HFFc6 (cell line): ENCODE measurements at regions not wholly inside any gene's neighbourhood (a gene's known extent, or its start where the extent isn't known, plus 50 kb on each side); places are given as distances from the start of the nearest gene placed in this dataset.

Source experiments
- DNase-seq: peaks from one replicate; pipeline ENCODE4 v3.0.0-alpha.2; 2018
- H3K27ac Mint-ChIP-seq: 2 replicates; pipeline ENCODE4 v1.8.0; 2020; ENCODE audit warnings: mild to moderate bottlenecking, mixed read lengths
- H3K27me3 Mint-ChIP-seq: 2 replicates; pipeline ENCODE4 v1.8.0; 2021; ENCODE audit warnings: mild to moderate bottlenecking, moderate library complexity, mixed read lengths; ENCODE audit not compliant: insufficient read depth
- H3K36me3 Mint-ChIP-seq: 2 replicates; pipeline ENCODE4 v1.8.0; 2021; ENCODE audit warnings: low read depth, mixed read lengths
- H3K4me1 Mint-ChIP-seq: 2 replicates; pipeline ENCODE4 v1.8.0; 2020; ENCODE audit warnings: low read depth, mixed read lengths
- H3K4me3 Mint-ChIP-seq: 2 replicates; pipeline ENCODE4 v1.8.0; 2020; ENCODE audit warnings: mild to moderate bottlenecking, moderate library complexity, mixed read lengths
- H3K9me3 Mint-ChIP-seq: 2 replicates; pipeline ENCODE4 v1.8.0; 2020; ENCODE audit warnings: mild to moderate bottlenecking, mixed read lengths
- TF ChIP-seq, protein P1 (sequence below): fragments of 200-600 bp; sonication (generic); IDR thresholded peaks from 2 replicates; pipeline ENCODE4 v1.5.0; 2021; ENCODE audit warnings: antibody characterized with exemption, mild to moderate bottlenecking

GRCh38 chr11:122268601-122269130 is 152.7 kb upstream of the BLID start:
- Mint-ChIP-seq H3K36me3 (no peaks in the 10 kb centered on the region), H3K4me3 (no peak overlapping the region), H3K9me3 (no peaks in the 10 kb centered on the region), H3K27ac (no peak overlapping the region), H3K27me3 (peaks cover 21% of the 10 kb centered on the region), H3K4me1 (peaks cover 10% of the 10 kb centered on the region)
- no peak for DNase-seq
- TF ChIP-seq, protein P1, sequence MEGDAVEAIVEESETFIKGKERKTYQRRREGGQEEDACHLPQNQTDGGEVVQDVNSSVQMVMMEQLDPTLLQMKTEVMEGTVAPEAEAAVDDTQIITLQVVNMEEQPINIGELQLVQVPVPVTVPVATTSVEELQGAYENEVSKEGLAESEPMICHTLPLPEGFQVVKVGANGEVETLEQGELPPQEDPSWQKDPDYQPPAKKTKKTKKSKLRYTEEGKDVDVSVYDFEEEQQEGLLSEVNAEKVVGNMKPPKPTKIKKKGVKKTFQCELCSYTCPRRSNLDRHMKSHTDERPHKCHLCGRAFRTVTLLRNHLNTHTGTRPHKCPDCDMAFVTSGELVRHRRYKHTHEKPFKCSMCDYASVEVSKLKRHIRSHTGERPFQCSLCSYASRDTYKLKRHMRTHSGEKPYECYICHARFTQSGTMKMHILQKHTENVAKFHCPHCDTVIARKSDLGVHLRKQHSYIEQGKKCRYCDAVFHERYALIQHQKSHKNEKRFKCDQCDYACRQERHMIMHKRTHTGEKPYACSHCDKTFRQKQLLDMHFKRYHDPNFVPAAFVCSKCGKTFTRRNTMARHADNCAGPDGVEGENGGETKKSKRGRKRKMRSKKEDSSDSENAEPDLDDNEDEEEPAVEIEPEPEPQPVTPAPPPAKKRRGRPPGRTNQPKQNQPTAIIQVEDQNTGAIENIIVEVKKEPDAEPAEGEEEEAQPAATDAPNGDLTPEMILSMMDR, result no peak

- H3K36me3 Mint-ChIP-seq, result no peaks in the 10 kb centered on the region
- H3K9me3 Mint-ChIP-seq, result no peaks in the 10 kb centered on the region
- H3K27me3 Mint-ChIP-seq, result peaks cover 19% of the 10 kb centered on the region
- H3K27ac Mint-ChIP-seq, result no peak overlapping the region; the same call in 1 of the 2 replicates
- TF ChIP-seq, protein P1, result no peak
- H3K4me3 Mint-ChIP-seq, result no peak overlapping the region
- peak; percentile 41 for DNase-seq
- peaks cover 10% of the 10 kb centered on the region for H3K4me1 Mint-ChIP-seq
Measured at GRCh38 chr11:122267602-122268001, 151.6 kb upstream of the BLID start.

DNA sequence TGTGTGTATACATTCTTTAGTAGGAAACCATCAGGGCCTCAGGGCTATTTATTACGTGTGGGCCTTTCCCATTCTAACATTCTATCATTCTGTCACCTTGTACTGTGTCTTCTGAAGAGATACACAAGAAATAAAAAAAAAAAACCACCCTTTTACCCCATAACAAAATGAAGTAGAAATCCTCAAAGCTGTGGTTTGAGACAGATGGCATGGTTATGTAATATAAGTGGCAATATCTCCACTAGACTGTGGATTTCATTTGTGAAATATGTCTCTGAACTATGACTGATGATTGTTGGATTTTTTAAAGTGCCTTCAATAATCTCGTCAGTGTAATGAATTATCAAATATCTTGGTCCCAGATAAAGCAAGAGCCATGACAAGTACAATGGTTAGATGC is 150.0 kb upstream of the BLID start:
- peaks cover 9% of the 10 kb centered on the region for H3K27me3 Mint-ChIP-seq
- no peak overlapping the region for H3K4me3 Mint-ChIP-seq
- no peak for DNase-seq
- H3K36me3 Mint-ChIP-seq, result no peaks in the 10 kb centered on the region
- TF ChIP-seq, protein P1, result no peak
- H3K4me1 Mint-ChIP-seq, result peaks cover 17% of the 10 kb centered on the region
- H3K27ac Mint-ChIP-seq, result no peak overlapping the region
- H3K9me3 Mint-ChIP-seq, result no peaks in the 10 kb centered on the region

DNA sequence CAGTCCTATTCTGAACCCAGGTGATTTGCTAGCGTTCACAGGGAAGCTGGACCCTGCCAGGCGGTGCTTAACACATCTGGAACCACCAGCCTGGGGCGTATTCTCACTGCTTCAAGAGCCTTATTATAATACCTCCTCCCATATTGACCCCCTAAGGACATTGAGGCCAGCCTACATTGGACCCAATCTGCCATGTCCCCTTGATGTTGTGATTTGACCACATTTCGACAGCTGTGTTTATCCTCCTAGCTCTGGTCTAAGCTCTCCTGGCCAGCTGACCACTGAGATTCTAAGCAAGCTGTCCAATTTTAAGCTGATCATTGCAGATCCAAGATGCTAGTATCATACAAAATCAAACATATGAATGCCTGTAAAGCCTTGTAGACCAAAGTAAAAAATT is 148.1 kb upstream of the BLID start:
- Mint-ChIP-seq H3K36me3 (no peaks in the 10 kb centered on the region), H3K27me3 (peaks cover 12% of the 10 kb centered on the region), H3K4me3 (no peak overlapping the region), H3K27ac (no peak overlapping the region), H3K9me3 (no peaks in the 10 kb centered on the region), H3K4me1 (peaks cover 17% of the 10 kb centered on the region)
- no peak for DNase-seq
- TF ChIP-seq, protein P1, result no peak

DNA sequence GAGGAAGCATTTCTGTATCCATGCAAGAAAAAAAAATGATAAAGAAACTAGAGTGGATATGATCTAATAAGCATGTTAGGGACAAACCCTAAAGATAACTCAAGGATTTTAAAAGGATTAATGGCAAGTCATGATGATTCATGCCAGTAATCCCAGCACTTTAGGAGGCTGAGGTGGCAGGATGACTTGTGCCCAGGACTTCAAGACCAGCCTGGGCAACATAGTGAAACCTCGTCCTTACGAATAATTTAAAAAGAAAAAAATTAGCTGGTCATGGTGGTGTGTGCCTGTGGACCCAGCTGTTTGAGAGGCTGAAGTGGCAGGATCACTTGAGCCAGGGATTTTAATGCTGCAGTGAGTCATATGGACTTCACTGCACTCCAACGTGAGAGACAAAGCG is 145.5 kb upstream of the BLID start:
- Mint-ChIP-seq H3K9me3 (no peaks in the 10 kb centered on the region), H3K36me3 (no peaks in the 10 kb centered on the region), H3K27me3 (peaks cover 10% of the 10 kb centered on the region), H3K27ac (no peak overlapping the region), H3K4me1 (0 out of 2 replicates have a peak, but pooled peaks cover 7% of the 10 kb centered on the region), H3K4me3 (no peak overlapping the region)
- TF ChIP-seq, protein P1, result no peak
- peak; percentile 12 for DNase-seq
